GM13976 (cell line): ENCODE measurements at regions not wholly inside any gene's neighbourhood (a gene's known extent, or its start where the extent isn't known, plus 50 kb on each side); places are given as distances from the start of the nearest gene placed in this dataset.

Experiments
- DNase-seq: peaks from one replicate; pipeline ENCODE4 v3.0.0; 2012; ENCODE audit warnings: low spot score
- in situ Hi-C: fragments of 300-500 bp; cut with MboI; formaldehyde crosslinking; loops from one replicate; pipeline ENCODE4 v1.12.0; 2022; ENCODE audit warnings: low sequenced_read_pairs, mixed read lengths, inconsistent platforms; ENCODE audit not compliant: unreplicated experiment
- TF ChIP-seq, protein P1 (sequence below): IDR thresholded peaks from 2 replicates; pipeline ENCODE4 v1.5.1; 2012; ENCODE audit warnings: borderline replicate concordance, mild to moderate bottlenecking; ENCODE audit not compliant: insufficient read depth; ENCODE audit errors: extremely low read depth, missing control alignments, control extremely low read depth

DNA sequence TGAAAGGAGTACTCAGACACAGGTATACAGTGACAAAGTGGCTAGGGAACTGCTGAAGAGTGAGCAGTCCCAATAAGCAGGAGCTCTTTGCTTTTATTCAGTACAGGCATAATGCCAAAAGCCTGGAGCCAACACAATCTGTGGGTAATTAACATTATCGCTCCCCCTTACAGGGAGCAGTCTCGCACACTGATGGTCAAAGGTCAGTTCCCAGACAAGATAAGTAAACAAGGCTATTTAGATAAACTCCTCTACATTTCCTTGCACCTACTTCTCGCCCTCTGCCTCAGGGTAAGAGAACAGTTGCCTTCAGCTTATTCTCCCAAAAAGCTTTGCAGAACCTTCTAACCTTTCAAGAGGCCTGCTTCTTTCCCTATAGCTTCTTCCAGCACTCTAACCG, 73.9 kb upstream of the TAF9B start:
- in situ Hi-C loops: no loop called here
- no peak for DNase-seq
- TF ChIP-seq, protein P1, sequence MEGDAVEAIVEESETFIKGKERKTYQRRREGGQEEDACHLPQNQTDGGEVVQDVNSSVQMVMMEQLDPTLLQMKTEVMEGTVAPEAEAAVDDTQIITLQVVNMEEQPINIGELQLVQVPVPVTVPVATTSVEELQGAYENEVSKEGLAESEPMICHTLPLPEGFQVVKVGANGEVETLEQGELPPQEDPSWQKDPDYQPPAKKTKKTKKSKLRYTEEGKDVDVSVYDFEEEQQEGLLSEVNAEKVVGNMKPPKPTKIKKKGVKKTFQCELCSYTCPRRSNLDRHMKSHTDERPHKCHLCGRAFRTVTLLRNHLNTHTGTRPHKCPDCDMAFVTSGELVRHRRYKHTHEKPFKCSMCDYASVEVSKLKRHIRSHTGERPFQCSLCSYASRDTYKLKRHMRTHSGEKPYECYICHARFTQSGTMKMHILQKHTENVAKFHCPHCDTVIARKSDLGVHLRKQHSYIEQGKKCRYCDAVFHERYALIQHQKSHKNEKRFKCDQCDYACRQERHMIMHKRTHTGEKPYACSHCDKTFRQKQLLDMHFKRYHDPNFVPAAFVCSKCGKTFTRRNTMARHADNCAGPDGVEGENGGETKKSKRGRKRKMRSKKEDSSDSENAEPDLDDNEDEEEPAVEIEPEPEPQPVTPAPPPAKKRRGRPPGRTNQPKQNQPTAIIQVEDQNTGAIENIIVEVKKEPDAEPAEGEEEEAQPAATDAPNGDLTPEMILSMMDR: no peak

DNA sequence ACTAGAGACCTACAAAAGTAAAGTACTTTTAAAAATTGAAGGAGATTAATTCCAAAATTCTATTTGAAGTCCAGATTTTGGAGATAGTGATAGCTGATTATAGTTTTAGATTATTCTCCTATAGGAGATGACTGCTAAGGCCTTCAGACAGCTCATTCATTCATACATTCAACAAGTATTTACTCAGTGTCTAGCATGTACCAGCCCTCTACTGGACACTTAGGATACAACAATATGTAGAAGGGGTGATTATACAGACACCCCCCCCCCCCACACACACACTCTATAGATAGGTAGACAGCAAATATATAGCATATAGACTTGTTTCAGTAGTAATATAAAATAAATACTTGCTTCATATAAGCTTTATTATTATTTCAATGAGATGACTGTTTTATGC, 60.4 kb upstream of the TAF9B start:
- DNase-seq: peak; percentile 21
- in situ Hi-C loops: no loop called here
- TF ChIP-seq, protein P1: no peak
